GM12873 (cell line): ENCODE measurements at regions not wholly inside any gene's neighbourhood (a gene's known extent, or its start where the extent isn't known, plus 50 kb on each side); places are given as distances from the start of the nearest gene placed in this dataset.

Experiments used
- TF ChIP-seq, protein P1 (sequence below): IDR thresholded peaks from 2 replicates; pipeline ENCODE4 v1.5.1; 2012; ENCODE audit warnings: low read depth, mild to moderate bottlenecking, moderate library complexity, low read length, control low read depth; ENCODE audit not compliant: insufficient read depth; ENCODE audit errors: missing control alignments

DNA sequence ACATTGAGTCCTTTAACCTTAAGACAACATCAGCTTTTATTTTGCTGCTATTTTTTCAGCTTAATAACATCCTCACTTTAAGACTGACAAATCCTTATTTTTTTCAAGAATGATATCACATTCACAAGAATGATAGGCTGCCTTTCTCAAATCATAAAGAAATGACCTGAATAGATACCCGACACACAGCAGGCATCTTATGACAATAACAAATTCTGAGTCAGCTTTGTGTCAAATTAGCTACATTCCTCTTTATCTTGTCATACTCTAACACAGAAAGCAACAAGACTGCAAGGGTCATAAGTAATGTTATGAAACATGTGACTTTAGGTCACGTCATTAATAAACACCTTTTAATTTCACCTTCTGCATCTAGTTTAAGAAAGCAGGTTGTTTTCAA is 2387.6 kb downstream of the PCDH7 start:
- TF ChIP-seq, protein P1, sequence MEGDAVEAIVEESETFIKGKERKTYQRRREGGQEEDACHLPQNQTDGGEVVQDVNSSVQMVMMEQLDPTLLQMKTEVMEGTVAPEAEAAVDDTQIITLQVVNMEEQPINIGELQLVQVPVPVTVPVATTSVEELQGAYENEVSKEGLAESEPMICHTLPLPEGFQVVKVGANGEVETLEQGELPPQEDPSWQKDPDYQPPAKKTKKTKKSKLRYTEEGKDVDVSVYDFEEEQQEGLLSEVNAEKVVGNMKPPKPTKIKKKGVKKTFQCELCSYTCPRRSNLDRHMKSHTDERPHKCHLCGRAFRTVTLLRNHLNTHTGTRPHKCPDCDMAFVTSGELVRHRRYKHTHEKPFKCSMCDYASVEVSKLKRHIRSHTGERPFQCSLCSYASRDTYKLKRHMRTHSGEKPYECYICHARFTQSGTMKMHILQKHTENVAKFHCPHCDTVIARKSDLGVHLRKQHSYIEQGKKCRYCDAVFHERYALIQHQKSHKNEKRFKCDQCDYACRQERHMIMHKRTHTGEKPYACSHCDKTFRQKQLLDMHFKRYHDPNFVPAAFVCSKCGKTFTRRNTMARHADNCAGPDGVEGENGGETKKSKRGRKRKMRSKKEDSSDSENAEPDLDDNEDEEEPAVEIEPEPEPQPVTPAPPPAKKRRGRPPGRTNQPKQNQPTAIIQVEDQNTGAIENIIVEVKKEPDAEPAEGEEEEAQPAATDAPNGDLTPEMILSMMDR = no peak

DNA sequence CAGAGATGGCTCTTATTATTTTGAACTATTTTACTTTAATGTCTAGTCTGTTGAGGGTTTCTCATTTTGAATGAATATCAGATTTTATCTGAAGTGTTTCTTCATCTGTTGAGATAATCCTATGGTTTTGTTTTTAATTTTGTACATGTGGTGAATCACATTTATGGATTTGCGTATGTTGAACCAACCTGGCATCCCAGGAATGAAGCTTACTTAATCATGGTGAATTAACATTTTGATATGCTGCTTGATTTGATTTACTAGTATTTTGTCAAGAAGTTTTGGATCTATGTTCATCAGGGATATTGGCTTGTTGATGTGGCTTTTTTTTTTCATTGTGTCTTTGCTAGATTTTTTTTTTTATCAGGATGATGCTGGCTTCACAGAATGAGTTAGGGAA is 2390.9 kb downstream of the PCDH7 start:
- TF ChIP-seq, protein P1 = no peak

DNA sequence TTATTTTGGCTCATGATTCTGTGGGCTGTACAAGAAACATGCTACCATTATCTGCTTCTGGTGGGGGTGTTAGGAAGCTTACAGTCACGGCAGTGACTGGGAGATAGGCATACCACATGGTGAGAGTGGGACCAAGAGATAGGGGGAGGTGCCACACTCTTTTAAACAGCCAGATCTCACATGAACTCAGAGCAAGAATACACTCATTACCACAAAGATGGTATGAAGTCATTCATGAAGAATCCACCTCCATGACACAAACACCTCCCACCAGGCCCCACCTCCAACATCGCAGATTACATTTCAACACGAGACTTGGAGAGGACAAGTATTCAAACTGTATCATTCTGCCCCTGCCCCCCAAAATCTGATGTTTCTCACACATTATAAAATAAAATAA is 2396.7 kb downstream of the PCDH7 start:
- TF ChIP-seq, protein P1 = no peak

DNA sequence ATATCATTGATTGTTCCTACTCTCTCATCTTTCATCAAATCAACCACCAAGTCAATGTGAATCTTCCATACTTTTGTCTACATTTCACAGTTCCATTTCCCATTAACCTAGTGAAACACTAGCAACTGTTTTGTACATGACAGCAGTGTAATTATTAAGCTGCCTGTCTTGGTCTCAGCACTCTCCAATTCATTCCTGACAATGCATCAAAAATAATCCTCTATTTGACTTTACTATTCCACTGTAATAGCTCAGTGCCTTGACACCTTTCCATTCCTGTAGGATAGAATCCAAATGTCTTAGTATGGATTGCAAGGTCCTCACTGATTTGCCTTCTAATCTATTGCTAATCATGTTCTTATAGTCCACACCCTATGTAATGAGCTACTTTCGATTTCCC is 2405.8 kb downstream of the PCDH7 start:
- TF ChIP-seq, protein P1 = no peak

DNA sequence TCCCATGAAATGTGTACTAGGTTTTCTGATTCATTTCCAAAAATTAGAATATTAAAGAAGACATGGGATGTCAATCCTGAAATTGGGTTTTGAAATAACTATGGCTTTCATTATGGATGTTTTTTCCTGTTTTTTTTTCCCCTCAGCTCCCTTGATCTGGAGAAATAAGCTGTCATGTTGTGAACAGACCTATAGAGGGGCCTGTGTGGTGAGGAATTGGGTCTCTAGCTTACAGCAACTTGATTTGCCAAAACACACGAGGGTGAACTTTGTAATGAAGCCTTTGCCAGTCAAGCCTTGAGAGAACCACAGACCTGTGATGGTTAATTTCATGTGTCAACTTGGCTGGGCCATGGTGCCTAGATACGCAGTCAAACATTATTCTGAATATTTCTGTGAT is 2413.6 kb downstream of the PCDH7 start:
- TF ChIP-seq, protein P1 = no peak

DNA sequence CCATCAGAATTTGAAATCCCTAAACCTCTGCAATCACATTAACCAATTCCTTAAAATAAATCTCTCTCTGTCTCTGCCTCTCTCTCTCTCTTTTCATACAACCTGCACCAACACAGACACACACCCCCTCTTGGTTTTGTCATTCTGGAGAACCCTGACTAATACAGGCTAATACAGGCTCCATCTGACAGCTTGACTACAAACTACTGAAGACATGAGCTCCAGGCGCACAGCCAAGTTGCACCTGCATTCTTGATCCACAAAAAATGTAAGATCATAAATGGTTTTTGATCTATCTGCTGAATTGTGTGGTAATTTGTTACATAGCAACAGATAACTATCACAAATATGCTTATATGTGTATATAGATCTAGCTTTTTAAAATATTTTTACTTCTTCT is 2414.2 kb downstream of the PCDH7 start:
- TF ChIP-seq, protein P1 = no peak

DNA sequence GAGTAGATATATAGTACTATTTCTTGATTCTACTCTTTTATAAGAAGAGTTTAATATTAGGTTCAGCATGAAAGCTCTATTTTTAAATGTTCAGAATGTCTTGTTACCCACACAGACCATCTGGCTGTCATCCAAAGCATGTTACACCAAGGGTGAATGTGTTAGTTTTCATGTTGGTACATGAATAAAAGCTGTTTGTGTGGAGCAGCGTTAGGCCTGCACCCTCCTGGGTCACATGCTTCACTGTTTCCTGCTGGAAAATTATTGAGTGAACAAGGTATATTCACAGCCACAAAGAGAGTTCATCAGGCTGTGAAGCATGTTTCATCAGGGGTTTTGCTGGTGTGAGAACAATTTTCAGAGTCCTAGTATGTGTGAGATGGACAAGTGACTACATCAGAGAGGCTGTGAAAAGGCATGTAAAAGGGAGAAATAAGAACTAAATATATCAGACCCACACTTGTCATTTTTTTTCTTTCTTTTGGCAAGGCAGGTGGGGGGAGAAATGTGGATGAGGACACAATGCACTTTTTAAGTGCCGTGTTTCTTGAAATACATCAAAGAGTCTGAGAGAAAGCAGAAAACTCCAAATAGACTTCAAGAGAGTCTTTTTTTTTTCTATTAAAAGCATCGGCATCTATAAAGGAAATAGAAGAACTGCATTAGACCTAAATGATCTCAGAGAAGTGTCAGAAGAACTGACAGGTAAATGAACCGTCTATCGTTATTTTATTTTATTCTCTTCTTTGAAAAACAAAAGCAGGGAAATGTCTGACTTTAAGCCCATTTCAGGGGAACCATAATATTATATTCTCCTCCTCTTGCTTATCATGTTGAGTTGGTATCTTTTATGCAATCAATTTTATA is 2429.7 kb downstream of the PCDH7 start:
- TF ChIP-seq, protein P1 = no peak
